Head of caudate nucleus (tissue), 42 donors: ENCODE measurements at regions not wholly inside any gene's neighbourhood (a gene's known extent, or its start where the extent isn't known, plus 50 kb on each side); places are given as distances from the start of the nearest gene placed in this dataset.
"Not testable (repeated sequence)": the region's sequence is repeated elsewhere in the genome, so short reads cannot be mapped to it uniquely, and the experiment has no call there.

Experiments
- DNase-seq, 42 donors: peaks; one replicate each; pipeline versions ENCODE4 v3.0.0 to v3.0.0-alpha.2; 2020 to 2021; ENCODE audit warnings: mixed read lengths in 7 of 42
- intact Hi-C: fragments of 100-400 bp; cut with DNase I; formaldehyde crosslinking; loops from one replicate; pipeline ENCODE4 v1.15.0; 2022

- intact Hi-C loops, result no loop called here
- DNase-seq, result no peak
These were observed 378.5 kb downstream of the MLLT3 start for GRCh38 chr9:20243841-20244240.

- intact Hi-C loops, result no loop called here
- DNase-seq, result no peak
These were observed 379.6 kb downstream of the MLLT3 start for GRCh38 chr9:20242510-20243189.

DNA sequence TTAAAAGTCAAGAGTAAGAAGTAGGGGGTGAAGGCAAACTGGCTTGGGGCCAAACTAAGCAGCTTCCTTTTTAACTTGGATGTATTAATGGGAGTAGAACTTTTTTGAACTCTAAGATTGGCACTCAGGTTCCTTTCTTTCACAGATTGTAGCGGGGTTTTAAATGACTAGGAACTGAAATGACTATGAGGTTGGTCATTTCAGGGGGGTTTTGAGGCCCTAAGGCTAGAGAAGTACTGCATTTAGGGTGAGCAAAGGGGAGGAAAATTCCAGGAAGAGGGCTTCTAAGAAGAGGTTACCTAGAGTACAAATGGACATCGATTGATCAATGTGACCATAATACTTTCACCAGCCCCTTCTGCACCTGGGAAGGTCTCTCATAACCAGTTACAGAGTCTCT lies 381.8 kb downstream of the MLLT3 start:
- DNase-seq, result no peak
- intact Hi-C loops, result no loop called here

GRCh38 chr9:20238921-20239320 lies 383.4 kb downstream of the MLLT3 start:
- no peak for DNase-seq
- intact Hi-C loops, result no loop called here

- DNase-seq, result no peak
- intact Hi-C loops, result no loop called here
These were observed 384.6 kb downstream of the MLLT3 start for GRCh38 chr9:20237686-20238085.

DNA sequence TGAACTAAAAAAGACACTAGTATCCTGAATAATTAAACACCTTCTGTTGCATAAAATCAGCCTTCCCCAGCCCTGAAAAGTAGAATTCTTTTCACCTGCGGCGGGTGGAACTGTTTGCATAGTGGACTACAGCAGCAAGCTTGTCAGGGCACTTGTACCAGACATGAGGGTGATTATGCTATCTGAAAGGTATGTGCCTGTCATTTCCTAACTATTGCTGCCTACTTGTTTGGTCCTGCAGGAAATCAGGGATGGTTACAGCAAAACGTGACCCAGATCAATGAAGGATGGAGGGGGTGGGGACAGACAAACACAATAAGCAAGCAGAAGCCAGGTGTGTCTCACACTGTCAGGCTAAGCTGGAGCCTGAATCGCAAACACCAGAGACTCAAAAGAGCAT lies 385.6 kb downstream of the MLLT3 start:
- no peak for DNase-seq
- intact Hi-C loops, result no loop called here

GRCh38 chr9:20235206-20235605 lies 387.1 kb downstream of the MLLT3 start:
- intact Hi-C loops, DNase-seq: not testable (repeated sequence)

DNA sequence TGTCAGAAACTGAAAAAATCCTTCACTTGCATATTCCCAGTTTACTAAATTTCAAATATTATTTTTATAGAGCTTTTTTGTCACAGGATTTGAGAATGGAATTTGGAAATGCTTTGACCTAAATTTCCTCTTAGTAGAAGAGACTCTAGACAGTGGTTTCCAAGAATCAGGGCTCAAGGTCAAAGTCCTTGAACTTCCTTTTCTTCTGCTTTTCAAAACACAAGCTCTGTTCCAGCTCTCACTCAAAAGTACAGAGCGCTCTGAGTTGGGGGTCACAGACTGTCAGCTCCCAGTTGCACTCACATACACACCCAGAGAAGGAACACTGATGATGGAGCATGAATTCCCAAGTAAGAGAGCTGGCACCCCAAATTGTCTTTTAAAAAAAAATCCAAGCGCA lies 394.2 kb downstream of the MLLT3 start:
- DNase-seq, result no peak
- intact Hi-C loops, result no loop called here

- intact Hi-C loops, result no loop called here
- no peak for DNase-seq
These were observed 395.0 kb downstream of the MLLT3 start for GRCh38 chr9:20227166-20227874.

DNA sequence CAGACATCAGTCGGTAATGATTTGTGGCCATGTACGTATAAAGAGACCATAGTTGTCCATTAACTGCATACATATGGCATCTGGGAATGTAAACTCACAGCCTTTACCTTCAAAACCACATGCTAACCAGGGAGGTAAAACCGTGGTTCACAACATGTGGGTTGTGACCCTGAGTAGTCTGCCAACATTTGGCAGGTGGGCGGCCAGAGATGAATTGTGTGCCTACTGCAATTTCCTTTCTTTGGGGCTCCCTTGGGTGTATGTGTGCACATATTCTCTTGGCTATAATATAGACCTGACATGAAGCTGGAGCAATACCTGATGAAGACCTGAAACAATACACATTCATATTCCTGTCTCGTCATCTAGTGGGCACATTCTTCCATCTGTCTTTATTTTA lies 396.0 kb downstream of the MLLT3 start:
- intact Hi-C loops, result no loop called here
- DNase-seq, result no peak

- intact Hi-C loops, result no loop called here
These were observed 396.5 kb downstream of the MLLT3 start for GRCh38 chr9:20225826-20226225.

GRCh38 chr9:20224756-20225155 lies 397.5 kb downstream of the MLLT3 start:
- intact Hi-C loops, result no loop called here
- no peak for DNase-seq

More at GRCh38 chr9:20225826-20226225, 396.5 kb downstream of the MLLT3 start:
- no peak for DNase-seq

DNA sequence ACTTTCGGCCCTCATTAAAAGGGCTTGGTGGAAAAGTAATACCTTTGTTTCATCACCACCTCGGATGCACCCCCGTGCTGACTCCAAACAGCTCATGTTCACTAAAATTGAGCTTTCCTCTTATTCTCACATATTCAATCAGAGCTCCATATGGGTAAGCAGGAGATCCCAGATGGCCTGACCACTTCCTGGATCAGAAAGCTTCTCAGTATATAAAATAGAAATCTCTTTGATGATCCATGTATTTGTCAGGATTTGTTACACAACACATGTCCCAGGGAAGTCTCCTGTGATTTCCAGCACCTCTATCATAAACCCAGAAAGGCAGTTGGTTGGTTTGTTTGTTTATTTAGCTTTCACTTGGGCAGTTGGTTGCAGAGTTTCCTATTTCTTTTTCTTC lies 402.0 kb downstream of the MLLT3 start:
- intact Hi-C loops, result no loop called here
- no peak for DNase-seq

DNA sequence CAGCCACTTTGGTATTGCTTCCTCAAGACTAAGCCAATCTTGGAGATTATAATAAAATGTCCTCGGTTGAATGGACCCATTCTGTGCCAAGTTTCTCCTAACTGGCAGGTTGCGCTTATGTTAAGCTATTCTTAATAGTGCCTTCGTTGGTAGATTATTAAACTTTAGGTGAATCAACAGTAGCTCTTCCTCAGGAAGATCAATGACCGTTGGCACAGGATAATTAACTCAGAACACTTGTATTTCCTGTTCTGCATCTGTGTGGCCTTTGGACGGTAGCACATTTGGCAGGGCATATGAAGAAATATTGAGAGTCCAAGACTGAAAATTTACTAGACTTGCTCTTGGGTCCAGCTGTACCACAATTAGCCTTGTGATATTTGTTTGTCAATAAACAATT lies 402.9 kb downstream of the MLLT3 start:
- no peak for DNase-seq
- intact Hi-C loops, result no loop called here

GRCh38 chr9:20217596-20217995 lies 404.7 kb downstream of the MLLT3 start:
- DNase-seq, result no peak
- intact Hi-C loops, result no loop called here

DNA sequence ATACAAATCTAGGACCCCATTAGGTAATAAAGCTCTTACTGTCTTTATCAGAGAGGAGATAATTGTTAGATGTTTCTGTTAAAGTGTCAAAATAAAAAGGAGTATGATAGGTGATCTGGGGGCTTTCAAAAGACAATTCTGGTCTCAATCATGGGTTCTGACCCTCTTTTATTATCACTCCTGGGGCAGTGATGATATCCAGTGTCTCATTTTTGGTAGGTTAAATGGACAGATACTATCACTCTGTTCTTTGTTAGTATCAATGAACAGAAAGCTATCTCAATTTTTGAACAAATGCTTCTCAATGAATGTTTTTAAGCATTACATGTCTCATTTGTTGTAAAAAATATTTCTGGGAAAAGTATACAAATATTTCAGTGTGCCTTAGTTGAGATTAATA lies 405.9 kb downstream of the MLLT3 start:
- intact Hi-C loops, result no loop called here
- no peak for DNase-seq

- DNase-seq, result no peak
- intact Hi-C loops, result no loop called here
These were observed 406.7 kb downstream of the MLLT3 start for GRCh38 chr9:20215552-20215951.

DNA sequence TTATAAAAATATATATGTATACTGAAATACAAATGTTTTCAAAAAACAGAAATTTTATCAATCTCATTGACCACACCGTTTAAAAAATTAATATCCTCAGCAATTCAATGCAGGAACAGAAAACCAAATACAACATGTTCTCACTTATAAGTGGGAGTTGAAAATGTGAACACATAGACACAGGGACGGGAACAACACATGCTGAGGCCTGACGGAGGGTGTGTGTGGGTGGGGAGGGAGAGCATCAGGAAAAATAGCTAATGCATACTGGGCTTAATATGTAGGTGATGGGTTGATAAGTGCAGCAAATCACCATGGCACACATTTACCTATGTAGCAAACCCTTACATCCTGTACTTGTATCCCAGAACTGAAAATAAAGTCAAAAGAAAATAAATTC lies 409.5 kb downstream of the MLLT3 start:
- intact Hi-C loops, result no loop called here

DNA sequence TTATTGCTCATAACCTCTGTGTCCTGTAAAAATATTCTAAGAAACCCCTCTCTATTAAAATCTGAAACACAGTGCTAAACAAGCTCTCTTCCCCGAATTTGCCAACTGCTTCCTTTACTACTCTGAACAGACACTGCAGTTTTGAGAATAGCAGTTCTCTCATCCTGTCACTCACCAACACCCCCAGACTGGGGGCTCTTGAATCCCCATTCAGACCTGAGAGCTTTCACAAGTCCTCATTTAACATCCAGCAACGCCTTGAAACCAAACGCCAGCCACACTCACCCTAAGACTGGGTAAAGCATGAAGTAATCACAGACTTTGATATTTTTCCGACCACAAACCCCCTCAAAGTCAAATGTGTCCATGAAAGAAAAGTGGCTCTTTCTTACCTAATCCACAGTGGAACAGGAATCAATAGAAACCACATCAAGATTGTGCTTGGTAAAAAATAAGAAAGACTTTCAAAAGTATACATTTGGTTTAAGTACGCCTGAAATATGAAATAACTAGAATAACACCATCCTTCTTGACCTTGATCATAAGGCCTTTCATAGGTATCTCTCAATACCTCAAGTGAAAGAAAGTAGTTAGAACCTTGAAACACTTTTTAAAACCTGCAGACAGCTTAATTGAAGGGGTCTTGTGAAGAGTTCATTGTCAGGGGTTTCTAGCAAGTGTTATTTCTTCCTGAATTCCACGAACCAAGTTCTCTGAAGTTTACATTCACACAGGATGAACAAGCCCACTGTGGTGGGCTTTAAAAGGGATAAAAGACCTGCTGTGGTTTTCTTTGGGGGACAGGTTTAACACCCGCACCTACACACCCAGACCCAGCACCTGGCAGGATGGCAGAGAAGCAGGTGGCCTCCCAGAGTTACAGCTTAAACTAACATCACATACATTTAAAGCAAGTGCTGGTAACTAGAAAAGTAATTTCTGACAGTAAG lies 412.6 kb downstream of the MLLT3 start:
- intact Hi-C loops, result no loop called here
- no peak for DNase-seq

More for the DNA sequence above, 409.5 kb downstream of the MLLT3 start:
- no peak for DNase-seq

DNA sequence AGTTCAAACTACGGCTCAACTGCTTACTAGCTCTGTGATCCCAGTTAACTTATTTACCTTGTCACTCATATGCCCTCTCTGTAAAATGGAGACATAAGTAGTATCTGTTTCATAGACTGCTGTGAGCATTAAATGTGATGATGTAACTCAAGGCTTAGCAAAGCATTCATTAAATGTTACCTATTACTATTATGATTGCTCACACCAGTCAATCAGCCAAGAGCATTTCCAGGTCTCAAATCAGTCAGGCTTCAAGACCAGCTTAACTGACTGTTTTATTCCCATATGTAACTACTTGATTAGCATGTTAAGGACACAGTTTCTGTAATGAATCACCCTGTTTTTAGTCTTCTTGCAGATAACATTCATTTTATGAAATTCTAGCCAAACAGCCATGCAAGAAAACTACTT lies 413.3 kb downstream of the MLLT3 start:
- no peak for DNase-seq
- intact Hi-C loops, result no loop called here
